ENCODE measurements at regions not wholly inside any gene's neighbourhood (a gene's known extent, or its start where the extent isn't known, plus 50 kb on each side); places are given as distances from the start of the nearest gene placed in this dataset.

GRCh38 chr7:17674166-17674942 lies 265.9 kb downstream of the SNX13 start:
- no peak for TF ChIP-seq CTCF (IDR thresholded peaks at IDR 0.05)
- TF ChIP-seq MAX (IDR thresholded peaks at IDR 0.05) = no peak
- no peak for TF ChIP-seq SMC3 (IDR thresholded peaks at IDR 0.05)
